ENCODE measurements at regions not wholly inside any gene's neighbourhood (a gene's known extent, or its start where the extent isn't known, plus 50 kb on each side); places are given as distances from the start of the nearest gene placed in this dataset.
"Not testable (repeated sequence)": the region's sequence is repeated elsewhere in the genome, so short reads cannot be mapped to it uniquely, and the experiment has no call there.

DNA sequence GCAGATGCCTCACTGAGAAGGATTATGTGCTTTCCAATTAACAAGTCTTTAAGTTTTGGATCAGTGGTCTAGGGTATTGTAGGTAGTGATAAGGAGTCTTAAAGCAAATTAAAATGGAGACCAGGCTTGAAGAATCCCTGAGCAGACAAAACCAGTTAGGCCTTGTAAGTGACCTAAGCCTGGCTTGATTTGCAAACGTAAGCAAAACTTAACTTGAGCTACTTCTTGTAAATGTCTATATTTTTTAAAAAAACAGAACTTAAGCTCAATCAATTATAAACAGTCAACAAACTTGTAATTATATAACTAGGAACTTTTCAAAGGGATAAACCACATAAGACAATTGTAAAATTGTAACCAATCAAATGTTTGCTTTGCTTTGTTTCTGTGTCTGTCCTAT is 72.7 kb upstream of the NALF2 start:
- no peak overlapping the region for H3K27ac ChIP-seq (ENCODE audit: low read length)
- no CpG with 5 or more reads among the region's 1 CpG for WGBS (ENCODE audit: insufficient coverage, low lambda C conversion rate)
- H3K4me3 ChIP-seq (ENCODE audit: low read length) = no peak overlapping the region
- H3K4me1 ChIP-seq (ENCODE audit: control insufficient read depth, insufficient read depth, low read length) = no peaks in the 10 kb centered on the region
- no peaks in the 10 kb centered on the region for H3K9me3 ChIP-seq (ENCODE audit: control insufficient read depth, low read depth, low read length)
- DNase-seq = no peak
- no peaks in the 10 kb centered on the region for H3K36me3 ChIP-seq (ENCODE audit: control insufficient read depth, insufficient read depth, low read length)
- no peaks in the 10 kb centered on the region for H3K27me3 ChIP-seq (ENCODE audit: control insufficient read depth, insufficient read depth, low read length)

DNA sequence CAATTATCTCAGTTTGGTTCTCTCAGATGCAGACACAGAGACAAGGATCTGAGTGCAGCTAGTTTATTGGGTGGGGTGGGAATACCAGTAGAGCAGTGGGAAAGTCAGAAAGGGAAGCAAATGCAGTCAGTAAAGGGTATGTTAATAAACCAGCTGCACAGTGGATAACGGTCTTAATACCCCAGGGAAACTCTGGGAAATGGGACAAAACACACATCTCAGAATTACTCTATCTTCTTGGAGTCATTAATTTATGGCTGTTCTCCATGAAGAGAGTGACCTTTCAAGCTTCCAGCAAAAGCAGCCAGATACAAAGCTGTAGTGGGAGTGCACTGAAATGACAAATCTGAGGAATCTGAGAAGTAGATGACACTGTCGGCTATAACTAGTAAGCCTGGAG is 73.3 kb upstream of the NALF2 start:
- Histone ChIP-seq H3K27me3 (ENCODE audit: control insufficient read depth, insufficient read depth, low read length) (no peaks in the 10 kb centered on the region), H3K4me1 (ENCODE audit: control insufficient read depth, insufficient read depth, low read length) (no peaks in the 10 kb centered on the region), H3K9me3 (ENCODE audit: control insufficient read depth, low read depth, low read length) (no peaks in the 10 kb centered on the region), H3K27ac (ENCODE audit: low read length) (no peak overlapping the region), H3K36me3 (ENCODE audit: control insufficient read depth, insufficient read depth, low read length) (no peaks in the 10 kb centered on the region), H3K4me3 (ENCODE audit: low read length) (no peak overlapping the region)
- no peak for DNase-seq
- no CpG with 5 or more reads among the region's 2 CpGs for WGBS (ENCODE audit: insufficient coverage, low lambda C conversion rate)

DNA sequence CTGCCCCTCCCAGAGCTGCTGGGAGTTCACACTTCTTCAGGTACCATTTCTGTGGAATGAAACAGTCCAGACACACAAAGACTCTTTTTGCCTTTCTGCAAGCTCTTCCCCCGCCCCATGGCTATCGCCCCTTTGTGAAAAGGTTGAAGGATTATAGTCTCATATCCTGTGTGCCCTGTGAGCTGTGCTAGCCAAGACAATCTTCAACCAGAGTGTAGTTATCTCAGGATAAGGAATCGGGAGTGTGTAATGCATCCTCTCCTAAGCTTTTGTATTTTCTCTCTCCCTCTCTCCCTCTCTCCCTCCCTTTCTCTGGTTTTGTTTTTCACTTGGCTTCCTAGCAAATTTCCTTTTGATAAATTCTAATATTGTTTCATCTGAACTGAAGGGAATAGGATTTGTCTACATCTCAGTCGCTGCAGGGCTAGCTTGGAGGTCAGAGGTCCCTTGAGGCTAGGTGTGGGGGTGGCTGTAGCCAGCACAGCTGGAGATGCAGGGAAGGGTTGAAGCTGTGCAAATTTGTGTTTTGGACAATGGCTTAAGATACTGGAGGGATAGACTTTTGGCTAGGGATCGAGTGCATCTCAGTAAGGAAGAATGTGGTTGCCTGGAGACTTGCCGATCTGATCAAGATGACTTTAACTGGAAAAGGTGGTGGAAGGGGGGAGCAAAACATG is 74.6 kb upstream of the NALF2 start:
- Histone ChIP-seq H3K4me3 (ENCODE audit: low read length) (no peak overlapping the region), H3K9me3 (ENCODE audit: control insufficient read depth, low read depth, low read length) (no peaks in the 10 kb centered on the region), H3K27me3 (ENCODE audit: control insufficient read depth, insufficient read depth, low read length) (no peaks in the 10 kb centered on the region), H3K27ac (ENCODE audit: low read length) (no peak overlapping the region), H3K36me3 (ENCODE audit: control insufficient read depth, insufficient read depth, low read length) (no peaks in the 10 kb centered on the region), H3K4me1 (ENCODE audit: control insufficient read depth, insufficient read depth, low read length) (no peaks in the 10 kb centered on the region)
- no peak for DNase-seq
- WGBS (ENCODE audit: insufficient coverage, low lambda C conversion rate) = no CpG with 5 or more reads among the region's 6 CpGs

DNA sequence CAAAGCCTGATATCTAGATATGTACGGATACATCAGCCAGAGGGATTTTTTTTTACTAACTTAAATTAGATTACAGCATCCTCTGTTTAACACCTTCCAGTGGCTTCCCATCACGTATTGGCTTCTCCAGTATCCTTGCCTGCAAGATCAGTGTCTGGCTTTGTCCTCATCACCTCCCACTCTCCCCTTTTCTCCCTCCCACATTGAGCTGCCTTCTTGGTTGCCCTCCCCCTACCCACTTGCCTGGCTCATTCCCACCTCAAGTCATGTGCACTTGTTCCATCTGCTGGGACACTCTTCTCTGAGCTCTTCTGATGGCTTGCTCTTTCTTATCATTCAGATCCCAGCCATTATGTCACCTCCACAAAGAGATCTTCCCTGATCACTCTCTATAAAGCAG is 75.9 kb upstream of the NALF2 start:
- Histone ChIP-seq H3K4me1 (ENCODE audit: control insufficient read depth, insufficient read depth, low read length) (no peaks in the 10 kb centered on the region), H3K27me3 (ENCODE audit: control insufficient read depth, insufficient read depth, low read length) (no peaks in the 10 kb centered on the region), H3K36me3 (ENCODE audit: control insufficient read depth, insufficient read depth, low read length) (no peaks in the 10 kb centered on the region), H3K27ac (ENCODE audit: low read length) (no peak overlapping the region), H3K9me3 (ENCODE audit: control insufficient read depth, low read depth, low read length) (no peaks in the 10 kb centered on the region), H3K4me3 (ENCODE audit: low read length) (no peak overlapping the region)
- no CpG with 5 or more reads among the region's 2 CpGs for WGBS (ENCODE audit: insufficient coverage, low lambda C conversion rate)
- no peak for DNase-seq

DNA sequence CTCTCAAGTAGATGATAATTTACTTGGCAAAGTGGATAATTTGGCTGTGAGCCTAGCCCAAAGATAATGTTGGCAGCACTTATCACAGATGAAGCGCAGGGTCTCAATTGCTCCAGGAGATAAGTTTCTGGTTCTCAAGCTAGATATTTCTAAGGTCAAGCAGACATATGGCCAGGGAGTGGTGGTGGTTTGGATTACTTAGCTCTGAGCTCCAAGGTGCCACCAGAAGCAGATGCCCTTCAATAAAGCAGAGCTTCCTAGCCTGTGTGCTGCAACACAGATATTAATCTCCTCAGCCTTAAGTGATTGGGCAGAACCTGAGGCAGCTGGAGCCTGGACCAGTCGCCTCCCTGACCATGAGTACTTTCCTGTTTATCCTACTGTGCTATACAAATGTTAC is 79.2 kb upstream of the NALF2 start:
- H3K9me3 ChIP-seq (ENCODE audit: control insufficient read depth, low read depth, low read length) = peaks cover 6% of the 10 kb centered on the region
- DNase-seq = no peak
- H3K4me3 ChIP-seq (ENCODE audit: low read length) = no peak overlapping the region
- no CpG with 5 or more reads among the region's 2 CpGs for WGBS (ENCODE audit: insufficient coverage, low lambda C conversion rate)
- no peaks in the 10 kb centered on the region for H3K36me3 ChIP-seq (ENCODE audit: control insufficient read depth, insufficient read depth, low read length)
- H3K27me3 ChIP-seq (ENCODE audit: control insufficient read depth, insufficient read depth, low read length) = no peaks in the 10 kb centered on the region
- H3K4me1 ChIP-seq (ENCODE audit: control insufficient read depth, insufficient read depth, low read length) = no peaks in the 10 kb centered on the region
- H3K27ac ChIP-seq (ENCODE audit: low read length) = no peak overlapping the region

DNA sequence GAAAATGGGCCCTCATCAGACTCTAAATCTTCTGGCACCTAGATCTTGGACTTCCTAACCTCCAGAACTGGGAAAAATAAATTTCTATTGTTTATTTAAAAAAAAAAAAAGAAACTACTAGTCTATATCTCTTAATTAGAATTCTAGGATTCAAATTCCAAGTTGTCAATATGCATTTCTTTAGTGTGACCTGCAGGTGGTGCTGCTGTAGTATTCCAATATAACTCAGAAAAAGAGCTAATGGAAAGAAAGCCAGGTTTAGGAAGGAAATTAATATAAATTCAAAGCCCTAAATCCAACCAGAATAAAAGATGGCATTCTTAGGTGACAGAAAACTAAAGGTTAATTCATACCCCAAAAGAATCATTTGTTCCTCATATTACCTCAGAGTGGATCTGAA is 80.0 kb upstream of the NALF2 start:
- no peak overlapping the region for H3K27ac ChIP-seq (ENCODE audit: low read length)

DNA sequence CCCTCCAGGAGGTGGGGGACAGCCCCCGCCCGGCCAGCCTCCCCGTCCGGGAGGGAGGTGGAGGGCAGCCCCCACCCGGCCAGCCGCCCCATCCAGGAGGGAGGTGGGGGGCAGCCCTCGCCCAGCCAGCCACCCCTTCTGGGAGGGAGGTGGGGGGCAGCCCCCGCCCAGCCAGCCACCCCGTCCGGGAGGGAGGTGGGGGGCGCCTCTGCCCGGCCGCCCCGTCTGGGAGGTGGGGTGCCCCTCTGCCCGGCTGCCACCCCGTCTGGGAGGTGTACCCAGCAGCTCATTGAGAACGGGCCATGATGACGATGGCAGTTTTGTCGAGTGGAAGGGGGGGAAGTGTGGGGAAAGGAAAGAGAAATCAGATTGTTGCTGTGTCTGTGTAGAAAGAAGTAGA is 81.9 kb upstream of the NALF2 start:
- not testable (repeated sequence) for H3K9me3 ChIP-seq (ENCODE audit: control insufficient read depth, low read depth, low read length); H3K4me3 ChIP-seq (ENCODE audit: low read length); DNase-seq; H3K4me1 ChIP-seq (ENCODE audit: control insufficient read depth, insufficient read depth, low read length); H3K36me3 ChIP-seq (ENCODE audit: control insufficient read depth, insufficient read depth, low read length); H3K27me3 ChIP-seq (ENCODE audit: control insufficient read depth, insufficient read depth, low read length); H3K27ac ChIP-seq (ENCODE audit: low read length)
- WGBS (ENCODE audit: insufficient coverage, low lambda C conversion rate) = no CpG with 5 or more reads among the region's 19 CpGs

More for the DNA sequence above, 80.0 kb upstream of the NALF2 start:
- Histone ChIP-seq H3K4me1 (ENCODE audit: control insufficient read depth, insufficient read depth, low read length) (no peaks in the 10 kb centered on the region), H3K27me3 (ENCODE audit: control insufficient read depth, insufficient read depth, low read length) (no peaks in the 10 kb centered on the region), H3K36me3 (ENCODE audit: control insufficient read depth, insufficient read depth, low read length) (no peaks in the 10 kb centered on the region), H3K4me3 (ENCODE audit: low read length) (no peak overlapping the region), H3K9me3 (ENCODE audit: control insufficient read depth, low read depth, low read length) (peaks cover 6% of the 10 kb centered on the region)
- DNase-seq = no peak

DNA sequence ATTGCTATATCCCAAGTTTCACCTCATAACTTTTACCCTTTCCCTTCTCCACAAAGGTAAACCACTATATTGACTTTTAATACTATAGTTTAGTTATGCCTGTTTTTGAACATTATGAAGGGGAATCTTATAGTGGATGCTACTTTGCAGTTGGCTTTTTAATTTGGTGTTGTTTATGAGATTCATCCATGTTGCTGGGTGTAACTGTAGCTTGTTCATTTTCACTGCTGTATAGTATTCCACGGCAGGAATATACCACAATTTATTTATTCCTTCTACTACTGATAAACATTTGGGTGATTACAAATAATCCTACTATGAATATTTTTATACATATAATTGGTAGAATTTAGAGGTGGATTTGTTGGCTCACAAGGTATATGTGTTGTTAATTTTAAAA is 88.4 kb upstream of the NALF2 start:
- Histone ChIP-seq H3K4me1 (ENCODE audit: control insufficient read depth, insufficient read depth, low read length) (no peaks in the 10 kb centered on the region), H3K27ac (ENCODE audit: low read length) (no peak overlapping the region), H3K9me3 (ENCODE audit: control insufficient read depth, low read depth, low read length) (peaks cover 4% of the 10 kb centered on the region), H3K4me3 (ENCODE audit: low read length) (no peak overlapping the region), H3K36me3 (ENCODE audit: control insufficient read depth, insufficient read depth, low read length) (no peaks in the 10 kb centered on the region), H3K27me3 (ENCODE audit: control insufficient read depth, insufficient read depth, low read length) (no peaks in the 10 kb centered on the region)
- no peak for DNase-seq
- no CpG with 5 or more reads among the region's 1 CpG for WGBS (ENCODE audit: insufficient coverage, low lambda C conversion rate)

DNA sequence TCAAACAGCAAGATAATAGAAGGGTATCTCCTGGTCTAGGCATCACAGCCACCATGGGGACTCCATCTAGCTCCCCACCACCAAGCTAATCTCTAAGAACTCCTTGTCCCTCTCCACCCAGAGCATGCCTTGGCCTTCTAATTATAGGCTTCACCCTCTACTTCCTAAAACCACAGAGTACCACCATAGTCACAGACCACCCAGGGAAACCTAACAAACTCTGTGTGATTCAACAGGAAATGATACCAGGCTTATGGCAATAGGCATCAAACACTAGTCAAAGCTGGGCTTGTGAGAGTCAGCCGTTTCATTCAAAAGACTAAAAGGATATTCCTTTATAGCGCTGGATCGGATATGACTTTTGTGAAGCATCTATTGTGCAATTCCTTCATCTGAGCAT is 91.5 kb upstream of the NALF2 start:
- H3K4me3 ChIP-seq (ENCODE audit: low read length) = no peak overlapping the region
- DNase-seq = no peak
- no peaks in the 10 kb centered on the region for H3K27me3 ChIP-seq (ENCODE audit: control insufficient read depth, insufficient read depth, low read length)
- H3K27ac ChIP-seq (ENCODE audit: low read length) = no peak overlapping the region
- WGBS (ENCODE audit: insufficient coverage, low lambda C conversion rate) = no CpG with 5 or more reads among the region's 3 CpGs
- H3K36me3 ChIP-seq (ENCODE audit: control insufficient read depth, insufficient read depth, low read length) = no peaks in the 10 kb centered on the region
- peaks cover 4% of the 10 kb centered on the region for H3K9me3 ChIP-seq (ENCODE audit: control insufficient read depth, low read depth, low read length)
- no peaks in the 10 kb centered on the region for H3K4me1 ChIP-seq (ENCODE audit: control insufficient read depth, insufficient read depth, low read length)

DNA sequence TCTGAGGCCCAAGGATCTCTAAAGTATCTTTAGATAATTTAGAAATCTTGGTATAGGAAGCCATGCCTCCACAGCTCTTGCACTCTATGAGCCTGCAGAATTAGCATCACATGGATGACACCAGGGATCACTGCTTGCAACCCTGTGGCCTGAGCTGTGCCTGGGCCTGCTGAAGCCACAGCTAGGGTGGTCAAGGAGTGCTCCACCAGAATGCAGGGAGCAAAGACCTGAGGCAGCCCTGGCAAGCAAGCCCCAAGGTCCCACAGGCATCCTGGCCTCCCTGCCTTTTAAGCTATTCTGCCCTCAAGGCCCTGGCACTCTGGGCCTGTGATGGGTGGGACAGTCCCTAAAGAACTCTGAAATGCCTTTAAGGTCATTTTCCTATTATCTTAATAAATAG is 105.2 kb upstream of the NALF2 start:
- no peak overlapping the region for H3K4me3 ChIP-seq (ENCODE audit: low read length)
- H3K36me3 ChIP-seq (ENCODE audit: control insufficient read depth, insufficient read depth, low read length) = no peaks in the 10 kb centered on the region
- peaks cover 14% of the 10 kb centered on the region for H3K4me1 ChIP-seq (ENCODE audit: control insufficient read depth, insufficient read depth, low read length)
- no peaks in the 10 kb centered on the region for H3K27me3 ChIP-seq (ENCODE audit: control insufficient read depth, insufficient read depth, low read length)
- no peak for DNase-seq
- no peak overlapping the region for H3K27ac ChIP-seq (ENCODE audit: low read length)
- no peaks in the 10 kb centered on the region for H3K9me3 ChIP-seq (ENCODE audit: control insufficient read depth, low read depth, low read length)

DNA sequence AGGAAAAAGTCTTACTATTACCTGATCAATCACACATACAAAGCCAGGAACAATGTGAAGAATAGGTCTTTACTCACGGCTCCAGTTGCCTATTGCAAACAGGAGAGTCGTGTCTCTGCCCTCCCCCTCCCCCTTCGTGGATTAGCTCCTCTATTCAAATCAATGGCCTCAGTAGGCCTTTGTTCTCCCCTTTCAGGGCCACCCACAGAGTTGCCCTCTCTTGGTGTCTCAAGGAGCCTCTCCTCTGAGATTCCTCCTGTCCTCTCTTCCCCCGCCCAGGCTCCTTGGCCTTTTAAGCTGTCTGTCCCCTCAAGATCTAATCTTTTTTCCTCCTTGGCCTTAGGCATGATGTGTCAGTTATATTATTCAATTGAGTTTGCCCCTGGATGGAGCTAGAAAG is 107.2 kb upstream of the NALF2 start:
- no peak for DNase-seq
- no CpG with 5 or more reads among the region's 4 CpGs for WGBS (ENCODE audit: insufficient coverage, low lambda C conversion rate)

More for the DNA sequence above, 107.2 kb upstream of the NALF2 start:
- Histone ChIP-seq H3K9me3 (ENCODE audit: control insufficient read depth, low read depth, low read length) (no peaks in the 10 kb centered on the region), H3K4me3 (ENCODE audit: low read length) (no peak overlapping the region), H3K4me1 (ENCODE audit: control insufficient read depth, insufficient read depth, low read length) (peaks cover 14% of the 10 kb centered on the region), H3K27ac (ENCODE audit: low read length) (no peak overlapping the region), H3K36me3 (ENCODE audit: control insufficient read depth, insufficient read depth, low read length) (no peaks in the 10 kb centered on the region), H3K27me3 (ENCODE audit: control insufficient read depth, insufficient read depth, low read length) (no peaks in the 10 kb centered on the region)
